Endothelial cell (in vitro differentiated cells): ENCODE measurements at regions not wholly inside any gene's neighbourhood (a gene's known extent, or its start where the extent isn't known, plus 50 kb on each side); places are given as distances from the start of the nearest gene placed in this dataset.
A peak's percentile ranks its signal among the peaks of the same experiment; 100 is the strongest.

Experiments used
- DNase-seq: peaks from one replicate; pipeline ENCODE4 v3.0.0; 2021; ENCODE audit warnings: low spot score
- H3K27ac Mint-ChIP-seq: one replicate; pipeline ENCODE4 v1.8.0; 2021; ENCODE audit warnings: mixed read lengths, inconsistent platforms; ENCODE audit not compliant: unreplicated experiment
- H3K27me3 Mint-ChIP-seq: one replicate; pipeline ENCODE4 v1.8.0; 2021; ENCODE audit warnings: mild to moderate bottlenecking, moderate library complexity, mixed read lengths, inconsistent platforms; ENCODE audit not compliant: unreplicated experiment
- H3K36me3 Mint-ChIP-seq: one replicate; pipeline ENCODE4 v1.8.0; 2021; ENCODE audit warnings: mild to moderate bottlenecking, low read depth, mixed read lengths, inconsistent platforms; ENCODE audit not compliant: unreplicated experiment
- H3K4me1 Mint-ChIP-seq: one replicate; pipeline ENCODE4 v1.8.0; 2021; ENCODE audit warnings: mild to moderate bottlenecking, mixed read lengths, inconsistent platforms; ENCODE audit not compliant: unreplicated experiment
- H3K4me3 Mint-ChIP-seq: one replicate; pipeline ENCODE4 v1.8.0; 2021; ENCODE audit warnings: mild to moderate bottlenecking, mixed read lengths, inconsistent platforms; ENCODE audit not compliant: unreplicated experiment
- H3K9me3 Mint-ChIP-seq: one replicate; pipeline ENCODE4 v1.8.0; 2021; ENCODE audit warnings: mixed read lengths, inconsistent platforms; ENCODE audit not compliant: unreplicated experiment
- CTCF ChIP-seq: fragments of 200-600 bp; sonication (generic); IDR thresholded peaks from one replicate; pipeline ENCODE4 v1.5.0; 2021; ENCODE audit warnings: antibody characterized with exemption; ENCODE audit not compliant: unreplicated experiment

GRCh38 chr3:59263152-59263551 is 213.3 kb upstream of the CFAP20DC start:
- Mint-ChIP-seq H3K4me3 (no peak overlapping the region), H3K36me3 (no peaks in the 10 kb centered on the region), H3K9me3 (no peaks in the 10 kb centered on the region), H3K27me3 (no peaks in the 10 kb centered on the region), H3K27ac (no peak overlapping the region), H3K4me1 (no peaks in the 10 kb centered on the region)
- no peak for DNase-seq
- no peak for TF ChIP-seq CTCF

- H3K9me3 Mint-ChIP-seq, result no peaks in the 10 kb centered on the region
- no peak overlapping the region for H3K4me3 Mint-ChIP-seq
- no peaks in the 10 kb centered on the region for H3K27me3 Mint-ChIP-seq
- DNase-seq, result no peak
- TF ChIP-seq CTCF, result no peak
- no peaks in the 10 kb centered on the region for H3K4me1 Mint-ChIP-seq
- H3K27ac Mint-ChIP-seq, result no peak overlapping the region
- H3K36me3 Mint-ChIP-seq, result no peaks in the 10 kb centered on the region
These were observed 212.3 kb upstream of the CFAP20DC start for GRCh38 chr3:59262076-59262498.

- Mint-ChIP-seq H3K27ac (no peak overlapping the region), H3K4me1 (no peaks in the 10 kb centered on the region), H3K9me3 (no peaks in the 10 kb centered on the region), H3K27me3 (no peaks in the 10 kb centered on the region), H3K4me3 (no peak overlapping the region), H3K36me3 (no peaks in the 10 kb centered on the region)
- DNase-seq, result no peak
- no peak for TF ChIP-seq CTCF
These were observed 211.2 kb upstream of the CFAP20DC start for GRCh38 chr3:59261009-59261408.

- DNase-seq, result no peak
- peak; percentile 48 for TF ChIP-seq CTCF
- no peaks in the 10 kb centered on the region for H3K27me3 Mint-ChIP-seq
- no peak overlapping the region for H3K27ac Mint-ChIP-seq
- no peaks in the 10 kb centered on the region for H3K4me1 Mint-ChIP-seq
- no peak overlapping the region for H3K4me3 Mint-ChIP-seq
- no peaks in the 10 kb centered on the region for H3K36me3 Mint-ChIP-seq
- H3K9me3 Mint-ChIP-seq, result no peaks in the 10 kb centered on the region
These were observed 208.9 kb upstream of the CFAP20DC start for GRCh38 chr3:59258550-59259260.

- no peak overlapping the region for H3K4me3 Mint-ChIP-seq
- H3K27ac Mint-ChIP-seq, result no peak overlapping the region
- TF ChIP-seq CTCF, result no peak
- H3K9me3 Mint-ChIP-seq, result no peaks in the 10 kb centered on the region
- H3K4me1 Mint-ChIP-seq, result no peaks in the 10 kb centered on the region
- DNase-seq, result no peak
- no peaks in the 10 kb centered on the region for H3K27me3 Mint-ChIP-seq
- no peaks in the 10 kb centered on the region for H3K36me3 Mint-ChIP-seq
These were observed 207.7 kb upstream of the CFAP20DC start for GRCh38 chr3:59257506-59257905.
